H54 (cell line): ENCODE measurements at regions not wholly inside any gene's neighbourhood (a gene's known extent, or its start where the extent isn't known, plus 50 kb on each side); places are given as distances from the start of the nearest gene placed in this dataset.

Experiments
- DNase-seq: peaks from one replicate; pipeline ENCODE4 v3.0.0; 2011; ENCODE audit warnings: low spot score, mixed read lengths; ENCODE audit not compliant: insufficient read length
- FAIRE-seq: peaks from 3 replicates; lab custom pipeline; 2011; peaks lifted over from hg19 to GRCh38; lab: Jason Lieb, UNC
- POLR2A ChIP-seq: IDR thresholded peaks from 2 replicates; pipeline ENCODE4 v1.6.1; 2011; ENCODE audit warnings: low read depth, mild to moderate bottlenecking, low read length

DNA sequence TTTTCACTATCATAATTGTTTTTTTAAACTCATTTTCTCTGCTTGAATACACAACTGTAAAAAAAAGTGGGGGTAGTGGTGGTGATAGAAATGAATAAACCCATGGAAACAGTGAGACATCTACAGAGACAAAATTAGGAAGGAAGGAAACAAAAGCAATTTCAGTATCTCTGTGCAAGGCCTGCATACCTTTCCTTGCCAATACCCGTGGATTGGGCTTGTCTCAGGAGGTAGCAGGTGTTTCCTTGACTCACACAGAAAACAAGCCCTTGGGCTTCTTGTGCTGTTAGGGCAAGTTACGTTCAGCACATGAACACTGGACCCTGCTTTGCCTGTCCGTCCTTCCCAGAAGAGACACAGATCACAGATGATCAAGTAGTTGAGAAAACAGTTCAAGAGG, 372.2 kb downstream of the ZSWIM6 start:
- TF ChIP-seq POLR2A: no peak
- FAIRE-seq: no peak
- DNase-seq: no peak

DNA sequence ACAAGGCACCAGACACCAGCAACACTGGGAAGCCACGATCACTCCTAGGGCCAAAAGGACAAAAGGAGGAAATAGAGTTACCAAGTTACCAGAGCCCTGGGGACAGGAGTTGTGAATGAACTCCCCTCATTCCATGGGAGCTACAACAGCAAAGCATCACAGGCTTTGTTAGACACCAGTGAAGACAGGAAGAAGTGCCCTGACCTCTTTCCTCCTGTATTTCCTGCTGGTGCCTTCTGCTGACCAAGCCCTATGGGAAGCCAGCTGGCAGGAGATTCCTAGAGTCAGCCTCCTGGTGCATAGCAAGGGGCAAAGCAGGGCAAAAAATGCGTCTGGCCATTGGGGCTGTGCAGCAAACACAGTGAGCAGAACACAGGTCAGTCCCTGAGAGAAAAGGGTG, 374.7 kb downstream of the ZSWIM6 start:
- DNase-seq (no peak), FAIRE-seq (no peak)
- TF ChIP-seq POLR2A: no peak

DNA sequence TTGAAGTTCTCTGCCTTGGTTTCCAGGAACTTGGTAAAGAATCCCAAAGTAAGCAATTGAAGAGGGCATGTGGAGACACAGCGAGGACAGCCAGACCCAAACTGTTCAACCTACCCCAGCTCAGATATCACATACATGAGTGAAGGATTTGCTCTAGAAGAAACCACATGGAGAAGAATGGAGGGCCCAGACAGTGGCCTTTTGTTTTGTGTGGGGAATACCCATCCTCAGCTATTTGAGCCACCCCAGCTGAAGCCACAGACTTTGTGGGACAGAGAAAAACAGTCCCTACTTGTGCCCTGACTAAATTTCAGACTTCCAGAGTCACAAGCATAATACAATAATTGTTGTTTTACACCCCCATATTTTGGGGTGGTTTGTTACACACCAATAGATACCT, 387.1 kb downstream of the ZSWIM6 start:
- no peak for TF ChIP-seq POLR2A
- no peak for FAIRE-seq
- no peak for DNase-seq

DNA sequence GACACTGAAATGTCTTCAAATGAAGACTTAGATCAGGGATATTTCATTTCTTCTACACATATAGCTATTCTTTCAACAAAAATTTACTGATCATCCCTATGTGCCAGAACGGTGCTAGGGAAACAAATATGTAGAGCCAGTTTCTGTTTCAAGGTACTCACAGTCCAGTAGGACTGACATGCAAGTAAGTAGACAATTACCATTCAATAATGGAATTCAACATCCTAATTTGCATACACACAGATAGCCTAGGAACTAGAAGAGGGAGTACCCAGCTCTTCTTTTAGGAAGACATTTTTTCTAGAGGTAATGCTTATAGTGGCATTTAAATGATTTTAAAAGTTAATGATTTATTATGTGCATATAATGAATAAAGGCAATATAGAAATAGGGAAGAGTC, 388.8 kb downstream of the ZSWIM6 start:
- DNase-seq: no peak
- FAIRE-seq: no peak
- TF ChIP-seq POLR2A: no peak

DNA sequence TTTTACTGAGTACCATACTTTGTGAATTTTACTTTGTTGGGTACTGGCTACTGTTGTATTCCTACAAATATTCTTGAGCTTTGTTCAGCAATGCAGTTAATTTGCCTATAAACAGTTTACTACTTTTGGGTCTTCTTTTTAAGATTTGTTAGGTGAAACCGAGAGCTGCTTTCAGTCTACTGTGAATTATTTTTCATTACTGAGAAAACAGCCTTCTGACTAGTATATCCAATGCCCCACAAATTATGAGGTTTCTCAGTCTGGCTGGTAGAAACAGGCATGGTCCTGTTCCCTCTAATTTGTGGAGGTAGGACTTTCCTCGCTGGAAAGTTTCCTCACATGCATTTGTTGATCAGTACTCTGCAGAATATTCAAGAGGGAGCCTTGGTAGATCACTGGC, 392.0 kb downstream of the ZSWIM6 start:
- FAIRE-seq (no peak), DNase-seq (no peak)
- TF ChIP-seq POLR2A: no peak

DNA sequence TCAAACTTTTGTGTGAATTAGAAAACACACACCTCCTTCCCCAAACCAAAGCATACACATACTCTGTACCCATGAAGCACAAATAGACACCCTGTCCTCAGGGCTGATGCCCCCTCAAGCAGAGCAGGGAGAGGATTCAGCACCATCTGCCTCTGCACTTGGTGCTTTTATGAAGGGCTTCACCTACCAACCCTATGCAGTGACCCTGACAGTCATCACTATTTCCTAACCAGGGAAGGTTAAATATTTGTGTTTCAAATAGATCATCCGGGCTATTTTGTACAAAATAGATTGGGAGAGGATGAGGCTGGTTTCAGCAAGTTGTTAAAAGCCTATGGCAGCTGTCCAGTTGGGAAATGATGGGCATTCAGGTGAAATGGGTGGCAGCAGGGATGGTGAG, 396.2 kb downstream of the ZSWIM6 start:
- FAIRE-seq (no peak), DNase-seq (no peak)
- no peak for TF ChIP-seq POLR2A

DNA sequence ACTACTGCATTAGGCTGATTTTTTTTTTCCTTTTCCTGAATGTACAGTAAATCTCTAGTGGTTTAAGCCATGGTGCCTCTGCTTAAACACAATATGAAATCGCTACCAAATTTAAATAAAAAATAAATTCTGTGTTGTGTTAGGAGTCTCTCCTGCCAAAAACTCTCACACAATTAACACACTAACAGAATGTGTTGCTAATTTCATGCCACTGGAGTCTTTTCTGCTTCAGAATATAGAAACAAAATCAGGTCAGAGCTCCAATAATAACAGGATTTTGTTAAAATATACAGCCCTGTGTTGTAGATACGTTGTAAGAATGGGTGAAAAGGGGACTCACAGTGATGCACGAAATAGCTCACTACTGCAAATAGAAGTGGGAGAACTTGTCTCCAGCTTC, 398.8 kb downstream of the ZSWIM6 start:
- FAIRE-seq (no peak), DNase-seq (no peak)
- TF ChIP-seq POLR2A: no peak

DNA sequence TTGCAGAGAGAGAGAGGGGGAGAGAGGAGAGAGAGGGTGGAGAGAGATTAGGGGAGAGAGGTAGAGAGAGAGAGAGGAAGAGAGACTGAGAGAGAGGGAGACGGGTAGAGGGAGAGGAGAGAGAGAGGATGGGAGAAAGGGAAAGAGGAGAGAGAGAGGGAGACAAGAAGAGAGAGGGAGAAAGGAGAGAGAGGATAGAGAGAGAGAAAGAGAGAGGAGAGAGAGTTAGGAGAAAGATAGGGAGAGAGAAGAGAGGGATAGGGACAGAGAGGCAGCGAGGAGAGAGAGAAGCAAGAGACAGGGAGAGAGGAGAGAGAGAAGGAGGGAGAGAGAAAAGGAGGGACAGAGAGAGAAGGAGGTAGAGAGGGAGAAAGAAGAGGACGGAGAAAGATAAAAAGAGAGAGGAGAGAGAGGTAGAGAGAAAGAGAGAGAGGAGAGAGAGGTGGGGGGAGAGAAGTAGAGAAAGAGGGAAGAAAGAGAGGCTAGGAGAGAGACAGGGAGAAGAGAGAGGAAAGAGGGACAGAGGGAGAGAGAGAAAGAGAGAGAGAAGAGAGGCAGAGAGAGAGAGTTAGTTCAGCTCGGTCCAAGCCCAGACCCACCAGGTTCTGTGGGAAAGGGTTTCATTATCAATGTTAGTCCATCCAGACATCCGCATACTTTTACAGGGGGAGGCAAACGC, 399.3 kb downstream of the ZSWIM6 start:
- FAIRE-seq (no peak), DNase-seq (no peak)
- TF ChIP-seq POLR2A: no peak

DNA sequence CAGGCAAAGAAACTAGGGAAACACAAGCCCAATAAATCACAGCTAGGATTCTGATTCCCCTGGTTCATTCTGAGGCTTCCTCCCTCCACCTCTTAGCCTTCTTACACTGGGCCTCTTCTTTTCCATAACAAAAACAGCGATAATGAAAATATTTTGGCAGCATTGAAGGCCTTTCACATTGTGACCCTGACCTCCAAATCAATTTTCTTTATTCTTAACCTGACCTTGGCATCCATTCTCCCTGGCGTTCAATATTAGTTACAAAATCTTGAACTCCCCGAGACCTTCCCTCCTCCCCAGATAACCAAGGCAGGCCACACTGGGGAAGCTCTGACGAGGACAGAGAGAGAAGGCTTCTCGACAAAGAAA, 399.9 kb downstream of the ZSWIM6 start:
- TF ChIP-seq POLR2A: no peak
- FAIRE-seq (no peak), DNase-seq (no peak)

DNA sequence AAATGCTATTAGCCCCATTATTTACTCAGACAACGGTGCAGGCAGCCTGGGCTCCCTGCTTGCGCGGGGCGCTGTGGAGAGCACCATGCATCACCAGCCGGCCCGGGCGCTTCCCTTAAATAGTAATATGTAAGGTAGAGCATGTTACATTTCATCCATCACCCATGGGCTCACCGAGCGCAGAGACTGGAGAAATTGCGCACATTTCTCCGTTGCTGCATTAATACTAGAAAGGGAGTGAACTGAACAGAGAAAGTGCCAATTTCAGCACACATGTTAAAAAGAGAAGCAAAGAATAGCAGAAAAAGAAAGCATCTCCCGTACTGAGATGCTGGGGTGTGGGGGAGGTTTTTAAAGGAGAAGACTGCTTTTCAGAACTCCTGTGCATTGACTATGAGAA, 400.3 kb downstream of the ZSWIM6 start:
- no peak for DNase-seq
- no peak for FAIRE-seq
- TF ChIP-seq POLR2A: no peak

DNA sequence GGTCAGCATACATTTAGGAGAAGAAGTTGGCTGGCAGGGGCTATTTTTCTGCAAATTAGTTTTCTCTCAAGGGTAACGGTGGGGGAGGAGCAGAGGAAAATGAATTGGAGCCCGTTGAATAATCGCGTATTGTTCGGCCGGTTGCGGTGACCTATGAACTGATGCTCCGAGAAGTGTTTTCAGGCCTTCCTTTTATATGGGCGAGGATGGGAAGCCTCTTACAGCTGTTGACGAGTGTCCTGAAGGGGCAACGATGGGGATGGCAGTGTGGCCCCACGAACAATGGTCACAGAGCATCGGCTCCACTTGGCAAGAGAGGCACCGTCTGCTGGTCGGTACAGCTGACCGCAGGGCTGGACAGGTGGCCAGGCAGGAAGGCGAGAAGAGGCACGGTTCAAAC, 400.7 kb downstream of the ZSWIM6 start:
- DNase-seq: no peak
- no peak for TF ChIP-seq POLR2A
- no peak for FAIRE-seq

DNA sequence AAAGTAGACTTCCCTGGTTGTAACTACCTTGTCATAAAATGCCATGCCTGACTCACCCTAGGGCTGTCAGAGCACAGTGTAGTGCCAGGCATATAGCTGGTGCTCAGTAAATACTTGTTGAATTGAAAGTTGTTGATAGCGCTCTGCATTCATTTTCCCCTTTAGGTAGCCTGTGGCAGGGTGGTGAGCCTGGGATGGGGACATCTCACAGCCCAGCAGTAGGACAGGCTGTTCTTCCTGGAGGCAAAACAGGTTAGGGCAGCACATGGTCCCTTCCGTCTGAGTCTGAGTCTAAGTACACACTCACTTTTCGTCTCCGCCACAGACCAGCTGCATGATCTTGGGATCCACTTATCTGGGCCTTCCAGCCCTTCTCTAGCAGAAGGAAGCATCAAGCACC, 401.9 kb downstream of the ZSWIM6 start:
- DNase-seq (no peak), FAIRE-seq (no peak)
- TF ChIP-seq POLR2A: no peak

DNA sequence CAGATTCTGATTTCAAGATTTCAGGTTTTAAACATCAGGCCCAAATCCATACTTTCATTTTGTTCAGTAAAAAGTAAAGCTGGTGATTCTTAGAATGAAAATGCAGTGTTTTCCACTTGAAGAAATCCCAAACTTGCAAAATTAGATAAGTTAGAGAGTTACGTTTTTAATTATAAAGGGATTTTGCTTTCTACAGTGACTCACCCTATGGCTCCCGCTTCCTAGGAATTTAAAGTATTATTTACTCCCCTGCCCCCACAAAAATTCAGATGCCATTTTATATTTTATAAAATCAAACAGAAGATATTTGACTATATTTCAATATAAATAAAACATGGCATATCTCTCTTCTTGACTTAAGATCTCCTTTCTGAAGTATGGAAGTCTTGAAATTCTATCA, 402.9 kb downstream of the ZSWIM6 start:
- DNase-seq (no peak), FAIRE-seq (no peak)
- TF ChIP-seq POLR2A: no peak

DNA sequence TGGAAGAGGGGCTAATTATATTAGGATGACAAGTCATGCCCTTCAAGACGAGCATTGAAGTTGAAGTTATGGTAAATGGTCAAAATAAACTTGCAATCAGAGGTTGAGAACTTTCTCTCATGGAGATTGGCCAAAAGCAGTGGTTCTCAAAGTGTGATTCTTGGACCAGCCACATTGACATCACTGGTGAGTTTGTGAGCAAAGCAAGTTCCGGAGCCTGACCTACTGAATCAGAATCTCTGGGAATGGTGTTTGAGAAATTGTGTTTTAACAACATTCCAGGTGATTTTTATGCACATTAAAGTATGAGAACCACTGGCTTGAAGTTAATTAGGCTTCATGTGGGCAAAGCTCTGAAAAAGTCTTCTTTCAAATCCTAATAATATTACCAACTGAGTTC, 403.5 kb downstream of the ZSWIM6 start:
- no peak for FAIRE-seq
- no peak for TF ChIP-seq POLR2A

DNA sequence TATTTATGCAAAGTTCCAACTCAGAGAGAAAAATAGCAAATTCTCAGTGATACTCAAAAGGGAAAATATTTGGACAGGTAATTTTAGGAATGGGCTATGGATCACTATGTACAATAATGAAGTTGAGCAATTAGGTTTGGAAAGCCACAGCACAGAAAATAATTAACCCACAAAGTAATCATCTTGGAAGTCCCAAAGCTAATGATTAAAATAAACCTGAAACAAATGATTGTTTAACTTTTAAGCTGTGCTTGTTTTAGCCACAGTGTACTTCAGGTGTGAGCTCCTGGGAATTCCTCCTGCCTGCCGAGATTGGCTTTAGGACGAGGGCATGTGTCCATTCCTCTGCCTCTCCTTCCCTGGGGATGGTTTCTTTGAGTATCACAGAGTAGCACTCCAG, 403.9 kb downstream of the ZSWIM6 start:
- no peak for TF ChIP-seq POLR2A
- DNase-seq: no peak
- FAIRE-seq: no peak

More for the DNA sequence above, 403.5 kb downstream of the ZSWIM6 start:
- no peak for DNase-seq
